ENCODE measurements at regions not wholly inside any gene's neighbourhood (a gene's known extent, or its start where the extent isn't known, plus 50 kb on each side); places are given as distances from the start of the nearest gene placed in this dataset.

GRCh38 chr13:80574113-80574850, 233.4 kb upstream of the SPRY2 start:
- Histone ChIP-seq H3K27me3 (no peaks in the 10 kb centered on the region), H3K9me3 (replicated peaks in 1 of 3) (no peaks in the 10 kb centered on the region), H3K36me3 (replicated peaks in 1 of 2) (no peaks in the 10 kb centered on the region), H3K27ac (no peak overlapping the region), H3K4me3 (no peak overlapping the region), H3K4me1 (replicated peaks in 1 of 2) (no peaks in the 10 kb centered on the region)
- intact Hi-C loops (cut with DNase I), result no loop called here
- TF ChIP-seq POLR2A (IDR thresholded peaks at IDR 0.05), result no peak
- no peak for TF ChIP-seq CTCF (IDR thresholded peaks at IDR 0.05)
- WGBS, 4 donors, result 67 to 77% (median 72%) methylated on average over 6 of the region's 6 CpGs
- DNase-seq, result no peak

- WGBS, 4 donors, result 86 to 92% (median 90%) methylated on average over 5 of the region's 5 CpGs
Observed at GRCh38 chr13:80572923-80573316, 232.0 kb upstream of the SPRY2 start.

GRCh38 chr13:80572308-80572922, 231.5 kb upstream of the SPRY2 start:
- 83 to 91% (median 87%) methylated on average over 4 of the region's 4 CpGs for WGBS, 4 donors
- intact Hi-C loops (cut with DNase I), result no loop called here

More at GRCh38 chr13:80572923-80573316, 232.0 kb upstream of the SPRY2 start:
- TF ChIP-seq POLR2A (IDR thresholded peaks at IDR 0.05) (no peak), CTCF (IDR thresholded peaks at IDR 0.05) (no peak)
- no peaks in the 10 kb centered on the region for H3K4me1 ChIP-seq (replicated peaks in 1 of 2)
- intact Hi-C loops (cut with DNase I), result no loop called here
- H3K36me3 ChIP-seq (replicated peaks in 1 of 2), result no peaks in the 10 kb centered on the region
- DNase-seq, result no peak
- no peaks in the 10 kb centered on the region for H3K9me3 ChIP-seq (replicated peaks in 1 of 3)
- H3K4me3 ChIP-seq, result no peak overlapping the region
- no peak overlapping the region for H3K27ac ChIP-seq
- no peaks in the 10 kb centered on the region for H3K27me3 ChIP-seq

More at GRCh38 chr13:80572308-80572922, 231.5 kb upstream of the SPRY2 start:
- Histone ChIP-seq H3K36me3 (replicated peaks in 1 of 2) (no peaks in the 10 kb centered on the region), H3K9me3 (replicated peaks in 1 of 3) (no peaks in the 10 kb centered on the region), H3K4me1 (replicated peaks in 1 of 2) (no peaks in the 10 kb centered on the region), H3K4me3 (no peak overlapping the region), H3K27ac (no peak overlapping the region), H3K27me3 (no peaks in the 10 kb centered on the region)
- DNase-seq, result no peak
- TF ChIP-seq CTCF (IDR thresholded peaks at IDR 0.05) (no peak), POLR2A (IDR thresholded peaks at IDR 0.05) (no peak)
